HEK293 (cell line): ENCODE measurements at regions not wholly inside any gene's neighbourhood (a gene's known extent, or its start where the extent isn't known, plus 50 kb on each side); places are given as distances from the start of the nearest gene placed in this dataset.
"Not testable (repeated sequence)": the region's sequence is repeated elsewhere in the genome, so short reads cannot be mapped to it uniquely, and the experiment has no call there.

Experiments
- CTCF ChIA-PET: fragments of 350-600 bp; formaldehyde crosslinking; extraction: SDS; loops from one replicate; lab custom pipeline; 2021; ENCODE audit warnings: antibody characterized with exemption; lab: Yijun Ruan, JAX
- POLR2A ChIA-PET: fragments of 300-600 bp; formaldehyde crosslinking; extraction: SDS; loops from one replicate; lab custom pipeline; 2020; ENCODE audit warnings: antibody characterized with exemption, inconsistent platforms; lab: Yijun Ruan, JAX
- H3K27ac ChIP-seq: fragments of 200-500 bp; sonication (Bioruptor generic); 2 replicates; pipeline ENCODE4 v1.5.1; 2014; ENCODE audit warnings: low read depth, low read length, control low read depth, inconsistent platforms; ENCODE audit errors: extremely low read depth
- H3K36me3 ChIP-seq, 2 experiments: fragments of 200-500 bp in 1 of 2; sonication (Bioruptor generic) in 1 of 2; 1 replicate in 1 of 2; 2 replicates in 1 of 2; pipeline ENCODE4 v1.5.1; 2014 to 2017; ENCODE audit warnings: inconsistent platforms in 2 of 2, low read length in 2 of 2; ENCODE audit not compliant: control insufficient read depth in 2 of 2, insufficient read depth in 1 of 2
- H3K4me1 ChIP-seq: fragments of 200-500 bp; sonication (Bioruptor generic); 2 replicates; pipeline ENCODE4 v1.5.1; 2014; ENCODE audit warnings: mild to moderate bottlenecking, low read length, inconsistent platforms; ENCODE audit not compliant: control insufficient read depth, insufficient read depth
- H3K4me3 ChIP-seq: 2 replicates; pipeline ENCODE4 v1.5.1; 2011; ENCODE audit warnings: low read depth, mild to moderate bottlenecking, control low read depth, low read length, moderate library complexity
- H3K9me3 ChIP-seq: fragments of 200-500 bp; sonication (Bioruptor generic); 2 replicates; pipeline ENCODE4 v1.5.1; 2014; ENCODE audit warnings: low read depth, low read length, inconsistent platforms; ENCODE audit not compliant: control insufficient read depth, insufficient read depth
- AEBP2 ChIP-seq: fragments of 450-650 bp; formaldehyde crosslinking; IDR thresholded peaks from 2 replicates; pipeline ENCODE4 v1.5.1; 2016; ENCODE audit warnings: missing biosample characterization, missing genetic modification characterization, borderline replicate concordance
- GLI4 ChIP-seq: fragments of 450-650 bp; formaldehyde crosslinking; IDR thresholded peaks from 2 replicates; pipeline ENCODE4 v1.5.1; 2016; ENCODE audit warnings: missing biosample characterization, missing genetic modification characterization
- HOXD13 ChIP-seq: sonication (generic); formaldehyde crosslinking; IDR thresholded peaks from 2 replicates; pipeline ENCODE4 v1.8.0; 2022; ENCODE audit warnings: missing genetic modification reagents, borderline replicate concordance
- IKZF3 ChIP-seq: fragments of 450-650 bp; IDR thresholded peaks from 2 replicates; pipeline ENCODE4 v1.5.0; 2018; ENCODE audit warnings: missing biosample characterization, mild to moderate bottlenecking, missing genetic modification characterization, moderate library complexity
- PATZ1 ChIP-seq: fragments of 450-650 bp; formaldehyde crosslinking; IDR thresholded peaks from 2 replicates; pipeline ENCODE4 v1.5.1; 2016; ENCODE audit warnings: missing biosample characterization, missing genetic modification characterization
- PRDM4 ChIP-seq: fragments of 450-650 bp; formaldehyde crosslinking; IDR thresholded peaks from 2 replicates; pipeline ENCODE4 v1.5.1; 2017; ENCODE audit warnings: missing biosample characterization, missing genetic modification characterization
- ZBTB20 ChIP-seq: fragments of 450-650 bp; formaldehyde crosslinking; IDR thresholded peaks from 2 replicates; pipeline ENCODE4 v1.5.1; 2016; ENCODE audit warnings: missing biosample characterization, missing genetic modification characterization
- ZBTB8A ChIP-seq: fragments of 450-650 bp; formaldehyde crosslinking; IDR thresholded peaks from 2 replicates; pipeline ENCODE4 v1.5.1; 2016; ENCODE audit warnings: missing biosample characterization, missing genetic modification characterization
- ZNF112 ChIP-seq: fragments of 450-650 bp; formaldehyde crosslinking; IDR thresholded peaks from 2 replicates; pipeline ENCODE4 v1.5.0; 2017; ENCODE audit warnings: missing biosample characterization, missing genetic modification characterization
- ZNF121 ChIP-seq: fragments of 450-650 bp; formaldehyde crosslinking; IDR thresholded peaks from 2 replicates; pipeline ENCODE4 v1.5.1; 2016; ENCODE audit warnings: missing biosample characterization, missing genetic modification characterization
- ZNF155 ChIP-seq: fragments of 450-650 bp; formaldehyde crosslinking; IDR thresholded peaks from 2 replicates; pipeline ENCODE4 v1.5.1; 2016; ENCODE audit warnings: missing biosample characterization, missing genetic modification characterization
- ZNF16 ChIP-seq: fragments of 450-650 bp; formaldehyde crosslinking; IDR thresholded peaks from 2 replicates; pipeline ENCODE4 v1.5.1; 2016; ENCODE audit warnings: low read depth, missing biosample characterization, missing genetic modification characterization
- ZNF174 ChIP-seq: fragments of 450-650 bp; formaldehyde crosslinking; IDR thresholded peaks from 2 replicates; pipeline ENCODE4 v1.5.0; 2017; ENCODE audit warnings: missing biosample characterization, mild to moderate bottlenecking, missing genetic modification characterization
- ZNF488 ChIP-seq: fragments of 450-650 bp; formaldehyde crosslinking; IDR thresholded peaks from 2 replicates; pipeline ENCODE4 v1.5.1; 2016; ENCODE audit warnings: missing biosample characterization, missing genetic modification characterization
- ZNF639 ChIP-seq: fragments of 450-650 bp; formaldehyde crosslinking; IDR thresholded peaks from 2 replicates; pipeline ENCODE4 v1.5.1; 2016; ENCODE audit warnings: missing biosample characterization, missing genetic modification characterization
- ZNF664 ChIP-seq: fragments of 450-650 bp; formaldehyde crosslinking; IDR thresholded peaks from 2 replicates; pipeline ENCODE4 v1.5.1; 2016; ENCODE audit warnings: missing biosample characterization, missing genetic modification characterization
- ZNF677 ChIP-seq: fragments of 450-650 bp; IDR thresholded peaks from 2 replicates; pipeline ENCODE4 v1.5.0; 2018; ENCODE audit warnings: missing biosample characterization, mild to moderate bottlenecking, missing genetic modification characterization, moderate library complexity
- ZNF704 ChIP-seq: fragments of 450-650 bp; formaldehyde crosslinking; IDR thresholded peaks from 2 replicates; pipeline ENCODE4 v1.5.1; 2016; ENCODE audit warnings: missing biosample characterization, missing genetic modification characterization

GRCh38 chr1:14173598-14173997, 424.9 kb upstream of the KAZN start:
- Histone ChIP-seq H3K27ac (no peak overlapping the region), H3K4me3 (no peak overlapping the region), H3K9me3 (no peaks in the 10 kb centered on the region)
- TF ChIP-seq ZBTB20 (tag by site-specific recombination), result no peak
- no peak for TF ChIP-seq ZNF639 (tag by site-specific recombination)
- no peak for TF ChIP-seq PATZ1
- TF ChIP-seq ZNF174, result no peak
- TF ChIP-seq HOXD13 (CRISPR knock-in tag), result no peak
- TF ChIP-seq GLI4 (tag by site-specific recombination), result no peak
- TF ChIP-seq ZNF16 (tag by site-specific recombination), result no peak
- TF ChIP-seq ZBTB8A (tag by site-specific recombination), result no peak
- no peak for TF ChIP-seq PRDM4
- no peak for TF ChIP-seq IKZF3 (tag by site-specific recombination)
- no peak for TF ChIP-seq ZNF112 (tag by site-specific recombination)
- no peak for TF ChIP-seq ZNF121
- no peak for TF ChIP-seq ZNF677 (tag by site-specific recombination)
- no peak for TF ChIP-seq ZNF664 (tag by site-specific recombination)
- TF ChIP-seq ZNF488 (tag by site-specific recombination), result no peak
- no peak for TF ChIP-seq ZNF704 (tag by site-specific recombination)
- TF ChIP-seq ZNF155 (tag by site-specific recombination), result no peak
- TF ChIP-seq AEBP2 (tag by site-specific recombination), result no peak
- TF ChIP-seq, all 188 proteins: peak for 0
- Histone ChIP-seq H3K4me1 (no peaks in the 10 kb centered on the region), H3K36me3 (no peaks in the 10 kb centered on the region)
- POLR2A ChIA-PET, result no interaction called here
- CTCF ChIA-PET, result interaction anchor here (0.7 kb wide), 1 partner anchor 423 kb away, joined by 7 read pairs; no protein-coding TSS in a partner anchor

GRCh38 chr1:14177866-14178265, 420.6 kb upstream of the KAZN start:
- H3K27ac ChIP-seq, H3K4me3 ChIP-seq, CTCF ChIA-PET, H3K9me3 ChIP-seq, POLR2A ChIA-PET, H3K4me1 ChIP-seq, H3K36me3 ChIP-seq: not testable (repeated sequence)
